Ovary (tissue), 7 donors: ENCODE measurements at regions not wholly inside any gene's neighbourhood (a gene's known extent, or its start where the extent isn't known, plus 50 kb on each side); places are given as distances from the start of the nearest gene placed in this dataset.

Source experiments
- DNase-seq, 5 donors: peaks; one replicate each; pipeline ENCODE4 v3.0.0-alpha.2; 2019 to 2020
- H3K27ac ChIP-seq, 2 donors: fragments of 200-600 bp; one replicate each; pipeline versions ENCODE4 v1.5.1 to v1.8.0; 2019 to 2022
- H3K27me3 ChIP-seq: fragments of 200-600 bp; one replicate; pipeline ENCODE4 v1.8.0; 2022
- H3K36me3 ChIP-seq: fragments of 200-600 bp; sonication (generic); one replicate; pipeline ENCODE4 v1.5.1; 2019
- H3K4me1 ChIP-seq: one replicate; pipeline ENCODE4 v1.8.1; 2013; ENCODE audit warnings: mild to moderate bottlenecking, moderate library complexity; ENCODE audit not compliant: insufficient read depth
- H3K4me3 ChIP-seq: fragments of 200-600 bp; sonication (generic); one replicate; pipeline ENCODE4 v1.5.1; 2017
- H3K9me3 ChIP-seq, 2 donors: fragments of 200-600 bp in 1 of 2; sonication (generic) in 1 of 2; one replicate each; pipeline versions ENCODE4 v1.5.1 to v1.8.1; 2013 to 2019; ENCODE audit warnings: mild to moderate bottlenecking in 1 of 2, moderate library complexity in 1 of 2
- EP300 ChIP-seq: sonication (generic); formaldehyde crosslinking; IDR thresholded peaks from one replicate; pipeline ENCODE4 v1.6.1; 2017; ENCODE audit warnings: antibody characterized with exemption
- POLR2A ChIP-seq: fragments of 450-650 bp; IDR thresholded peaks from one replicate; pipeline ENCODE4 v1.6.1; 2017; ENCODE audit warnings: antibody characterized with exemption, mild to moderate bottlenecking, moderate library complexity
- WGBS, 3 donors: extraction: QIAGEN DNeasy Blood & Tissue Kit in 1 of 3; methylation state at CpG; one replicate each; pipeline versions ENCODE4 v1.1.5 to v1.1.7; 2013 to 2017; 5-methylcytosine and 5-hydroxymethylcytosine counted together
- intact Hi-C, 4 donors: fragments of 100-400 bp; cut with DNase I; formaldehyde crosslinking; loops; one replicate each; pipeline versions ENCODE4 v1.11.0 to v1.15.1; 2022 to 2023
- TF ChIP-seq, protein P1 (sequence below), 3 donors: fragments of 450-650 bp in 2 of 3; fragments of 200-600 bp in 1 of 3; IDR thresholded peaks; one replicate each; pipeline versions ENCODE4 v1.5.1 to v1.8.0; 2016 to 2022; ENCODE audit warnings: antibody characterized with exemption in 3 of 3, mild to moderate bottlenecking in 1 of 3
- donor health status: DM: no; HTN: no; CAD: no; lungs with moderate emphysema.
- donor health status: DM: no; HTN: no; CAD: no.
- donor health status: Bipolar disorder and iron deficiency.
- donor health status: DM: no; HTN: no; CAD: no.
- donor health status: DM: yes; HTN: yes; CAD: no.

DNA sequence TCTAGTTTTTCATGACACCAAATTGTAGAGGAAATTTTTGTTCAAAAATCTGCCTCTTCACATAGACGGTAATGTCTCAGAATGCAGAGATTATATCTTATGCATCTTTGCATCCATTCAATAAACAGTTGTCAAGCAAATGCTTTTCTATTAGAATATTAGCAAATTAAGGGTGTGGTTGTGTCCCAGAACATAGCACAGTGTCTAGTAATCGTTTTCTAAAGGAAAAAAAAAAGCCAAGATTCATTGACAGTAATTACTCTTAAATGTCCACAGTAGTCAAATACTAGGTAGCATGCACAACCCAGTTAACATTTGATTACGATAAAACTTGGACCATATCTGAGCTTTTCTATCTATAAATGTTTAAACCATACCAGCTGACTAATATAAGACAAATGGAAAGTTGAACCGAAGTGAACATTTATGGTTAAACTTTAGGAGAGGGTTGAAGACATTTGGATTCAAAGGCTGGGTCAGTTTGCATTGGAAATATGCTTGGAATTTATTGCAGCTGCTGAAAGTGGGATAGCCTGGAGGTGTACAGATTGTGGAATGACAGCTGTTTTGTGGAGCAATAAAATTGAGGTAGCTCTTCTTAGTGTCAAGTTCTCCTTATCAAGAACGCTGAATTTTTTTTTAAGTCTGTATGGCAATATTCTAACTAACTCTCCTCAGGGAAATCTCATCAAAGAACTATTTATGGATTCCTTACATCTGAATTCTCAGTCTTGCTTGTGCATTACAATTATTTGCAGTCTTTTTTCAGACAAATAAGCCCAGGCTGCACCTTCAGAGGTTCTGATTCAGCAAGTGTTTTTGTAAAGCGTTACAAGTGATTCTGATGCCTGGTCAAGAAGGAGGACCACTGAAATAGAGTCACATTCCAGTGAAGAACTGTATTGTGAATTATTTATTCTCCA, 66.7 kb upstream of the ATP2B1 start:
- Histone ChIP-seq H3K4me1 (no peaks in the 10 kb centered on the region), H3K27me3 (no peaks in the 10 kb centered on the region), H3K4me3 (no peak overlapping the region), H3K9me3 (no peaks in the 10 kb centered on the region), H3K36me3 (no peaks in the 10 kb centered on the region), H3K27ac (no peak overlapping the region)
- DNase-seq: no peak
- 42 to 47% (median 45%) methylated on average over 6 of the region's 6 CpGs for WGBS, 3 donors
- intact Hi-C loops: no loop called here
- TF ChIP-seq EP300: no peak
- TF ChIP-seq, protein P1, sequence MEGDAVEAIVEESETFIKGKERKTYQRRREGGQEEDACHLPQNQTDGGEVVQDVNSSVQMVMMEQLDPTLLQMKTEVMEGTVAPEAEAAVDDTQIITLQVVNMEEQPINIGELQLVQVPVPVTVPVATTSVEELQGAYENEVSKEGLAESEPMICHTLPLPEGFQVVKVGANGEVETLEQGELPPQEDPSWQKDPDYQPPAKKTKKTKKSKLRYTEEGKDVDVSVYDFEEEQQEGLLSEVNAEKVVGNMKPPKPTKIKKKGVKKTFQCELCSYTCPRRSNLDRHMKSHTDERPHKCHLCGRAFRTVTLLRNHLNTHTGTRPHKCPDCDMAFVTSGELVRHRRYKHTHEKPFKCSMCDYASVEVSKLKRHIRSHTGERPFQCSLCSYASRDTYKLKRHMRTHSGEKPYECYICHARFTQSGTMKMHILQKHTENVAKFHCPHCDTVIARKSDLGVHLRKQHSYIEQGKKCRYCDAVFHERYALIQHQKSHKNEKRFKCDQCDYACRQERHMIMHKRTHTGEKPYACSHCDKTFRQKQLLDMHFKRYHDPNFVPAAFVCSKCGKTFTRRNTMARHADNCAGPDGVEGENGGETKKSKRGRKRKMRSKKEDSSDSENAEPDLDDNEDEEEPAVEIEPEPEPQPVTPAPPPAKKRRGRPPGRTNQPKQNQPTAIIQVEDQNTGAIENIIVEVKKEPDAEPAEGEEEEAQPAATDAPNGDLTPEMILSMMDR (IDR thresholded peaks at IDR 0.05): no peak
- TF ChIP-seq POLR2A: no peak

DNA sequence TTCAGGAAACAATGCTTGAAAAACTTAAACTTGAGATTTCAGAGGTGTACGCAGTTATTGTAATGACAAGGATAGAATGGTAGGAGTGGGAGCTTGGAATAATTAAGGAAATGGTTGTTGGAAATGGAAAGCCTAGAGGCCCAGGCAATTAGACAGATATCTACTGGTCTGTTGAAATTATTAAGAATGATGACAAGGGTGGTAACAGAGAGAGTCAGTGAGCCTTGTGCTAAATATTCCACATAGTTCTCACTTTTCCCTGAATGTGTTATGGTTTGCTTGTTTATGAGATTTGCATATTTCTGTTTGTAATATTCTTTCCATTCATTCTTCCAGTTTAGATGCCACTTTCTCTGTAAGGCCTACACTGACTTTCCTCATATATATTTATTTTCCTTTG, 66.0 kb upstream of the ATP2B1 start:
- Histone ChIP-seq H3K27me3 (no peaks in the 10 kb centered on the region), H3K4me3 (no peak overlapping the region), H3K4me1 (no peaks in the 10 kb centered on the region), H3K36me3 (no peaks in the 10 kb centered on the region), H3K9me3 (no peaks in the 10 kb centered on the region), H3K27ac (no peak overlapping the region)
- 96 to 100% (median 96%) methylated on average over 1 of the region's 1 CpG for WGBS, 3 donors
- no peak for TF ChIP-seq POLR2A
- TF ChIP-seq, protein P1 (IDR thresholded peaks at IDR 0.05): no peak
- TF ChIP-seq EP300: no peak
- no peak for DNase-seq
- intact Hi-C loops: no loop called here

DNA sequence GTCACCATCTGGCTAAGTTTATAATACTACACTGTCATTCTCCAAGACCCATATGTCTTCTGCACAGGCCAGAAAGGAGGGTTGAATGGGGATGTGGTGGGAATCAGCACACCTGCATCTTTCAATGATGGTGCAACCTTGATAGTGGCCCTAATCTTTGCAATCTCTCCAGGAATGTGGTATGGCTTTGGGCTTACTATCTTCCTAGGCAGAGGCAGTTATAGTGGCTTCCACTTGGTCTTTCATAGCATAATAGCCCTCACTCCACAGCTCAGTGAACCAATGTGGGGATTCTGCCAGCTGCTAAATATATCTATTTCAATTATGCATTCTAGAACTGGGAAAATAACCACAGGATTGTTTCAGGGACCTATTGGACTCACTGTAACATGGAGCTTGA, 61.8 kb upstream of the ATP2B1 start:
- no peak for TF ChIP-seq POLR2A
- no peak for TF ChIP-seq EP300
- TF ChIP-seq, protein P1 (IDR thresholded peaks at IDR 0.05): no peak
- H3K4me1 ChIP-seq: no peaks in the 10 kb centered on the region
- no peak overlapping the region for H3K4me3 ChIP-seq
- H3K36me3 ChIP-seq: no peaks in the 10 kb centered on the region
- H3K9me3 ChIP-seq: no peaks in the 10 kb centered on the region
- intact Hi-C loops: no loop called here
- DNase-seq: no peak
- H3K27ac ChIP-seq: no peak overlapping the region
- H3K27me3 ChIP-seq: no peaks in the 10 kb centered on the region

DNA sequence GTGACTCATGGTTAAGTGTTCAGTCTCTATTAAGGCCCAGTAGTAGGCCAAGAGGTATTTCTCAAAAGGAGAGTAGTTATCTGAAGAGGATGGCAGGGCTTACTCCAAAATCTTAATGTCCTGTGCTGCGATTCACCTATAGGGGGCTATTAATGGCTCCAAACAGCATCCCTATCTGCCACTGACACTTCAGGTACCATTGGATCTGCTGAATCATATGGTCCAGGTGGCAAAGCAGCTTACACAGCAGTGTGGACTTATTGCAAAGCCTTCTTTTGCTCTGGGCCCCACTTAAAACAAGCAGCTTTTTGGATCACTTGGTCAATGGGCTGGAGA, 60.8 kb upstream of the ATP2B1 start:
- WGBS, 3 donors: 91 to 96% (median 93%) methylated on average over 1 of the region's 1 CpG
- Histone ChIP-seq H3K4me3 (no peak overlapping the region), H3K27ac (no peak overlapping the region), H3K36me3 (no peaks in the 10 kb centered on the region), H3K27me3 (no peaks in the 10 kb centered on the region), H3K9me3 (no peaks in the 10 kb centered on the region), H3K4me1 (no peaks in the 10 kb centered on the region)
- DNase-seq: no peak
- intact Hi-C loops: no loop called here
- TF ChIP-seq POLR2A (no peak), EP300 (no peak)
- TF ChIP-seq, protein P1 (IDR thresholded peaks at IDR 0.05): no peak
